CD4-positive, alpha-beta T cell treated with Interleukin-4 for 1 hour (primary cell): ENCODE measurements at regions not wholly inside any gene's neighbourhood (a gene's known extent, or its start where the extent isn't known, plus 50 kb on each side); places are given as distances from the start of the nearest gene placed in this dataset.

ENCODE experiments used
- DNase-seq, 2 donors: peaks; one replicate each; pipeline ENCODE4 v3.0.0-alpha.2; 2020 to 2022

GRCh38 chr10:117933036-117933435, 113.7 kb downstream of the RAB11FIP2 start:
- DNase-seq, result no peak

DNA sequence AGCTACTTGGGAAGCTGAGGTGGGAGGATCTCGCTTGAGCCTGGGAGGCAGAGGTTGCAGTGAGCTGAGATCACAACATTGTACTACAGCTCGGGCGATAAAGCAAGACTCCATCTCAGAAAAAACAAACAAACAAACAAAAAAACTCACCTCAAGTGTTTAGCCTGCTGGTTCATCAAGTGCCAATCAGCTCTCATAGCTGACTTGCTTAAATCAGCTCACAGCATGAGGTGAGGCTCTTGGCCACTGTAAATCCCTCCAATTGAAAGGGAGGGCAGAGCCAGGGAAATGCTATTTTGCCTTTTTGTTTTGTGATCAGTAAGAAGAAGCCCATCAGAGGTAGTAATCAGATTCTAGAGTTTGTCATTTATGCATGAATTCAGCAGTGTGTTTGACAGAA, 112.3 kb downstream of the RAB11FIP2 start:
- DNase-seq, result no peak

DNA sequence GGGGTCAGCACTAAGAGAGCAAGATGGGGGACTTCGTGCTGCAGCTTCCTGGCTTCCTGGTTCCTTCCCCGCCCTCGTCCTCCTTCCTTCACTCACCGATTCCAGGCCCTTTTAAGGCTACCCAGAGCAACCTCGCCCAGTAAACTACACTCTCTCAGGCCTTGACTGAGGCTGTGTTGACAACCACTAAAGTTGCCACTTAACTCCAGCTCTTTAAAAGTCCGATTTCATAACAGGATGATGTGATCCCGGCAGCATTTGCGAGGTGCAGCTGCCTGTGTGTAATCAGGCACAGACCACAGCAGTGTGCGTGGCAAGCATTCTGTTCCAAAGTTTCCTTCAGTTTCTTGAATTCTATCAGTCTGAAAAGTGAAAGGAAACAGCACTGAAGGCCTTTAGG, 110.6 kb downstream of the RAB11FIP2 start:
- DNase-seq, result no peak

DNA sequence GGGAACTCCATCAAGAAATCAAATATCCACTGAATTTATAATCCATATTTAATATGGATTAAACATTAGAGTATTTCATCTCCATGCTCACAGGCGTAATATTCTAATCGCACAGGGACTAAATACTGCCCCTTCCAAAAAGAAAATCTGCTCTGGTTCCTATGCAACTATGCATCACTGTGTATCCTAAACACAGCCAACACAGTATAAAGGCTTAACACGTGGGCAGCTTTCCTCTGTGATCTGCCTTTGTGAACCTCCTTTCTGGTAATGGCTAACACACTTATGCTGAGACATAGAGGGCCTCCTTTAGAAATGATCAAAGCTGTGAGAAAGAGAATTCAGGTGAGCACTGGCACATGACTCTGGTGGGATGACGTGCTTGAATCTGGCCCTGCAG, 110.2 kb downstream of the RAB11FIP2 start:
- no peak for DNase-seq

- DNase-seq, result no peak
Observed at GRCh38 chr10:117936976-117937375, 109.8 kb downstream of the RAB11FIP2 start.

- DNase-seq, result no peak
Observed at GRCh38 chr10:117938104-117938503, 108.6 kb downstream of the RAB11FIP2 start.

DNA sequence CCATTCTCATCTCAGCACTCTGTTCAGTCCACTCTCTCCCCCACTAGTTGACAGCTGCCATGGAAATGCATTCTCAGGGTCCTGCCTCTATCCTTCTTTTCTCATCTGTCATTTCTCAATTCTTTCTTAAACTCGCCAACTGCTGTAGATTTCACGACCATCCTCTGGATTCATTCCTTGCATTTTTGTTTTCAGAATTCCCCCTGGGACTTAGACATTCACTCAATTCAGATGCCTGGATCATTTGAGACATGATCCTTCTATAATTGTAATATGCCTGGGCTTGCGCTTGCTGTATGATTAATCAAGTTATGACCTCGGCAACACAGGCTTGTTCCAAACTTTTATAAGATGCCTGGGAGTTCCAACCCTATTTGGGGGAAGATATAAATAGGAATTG, 104.5 kb downstream of the RAB11FIP2 start:
- no peak for DNase-seq

DNA sequence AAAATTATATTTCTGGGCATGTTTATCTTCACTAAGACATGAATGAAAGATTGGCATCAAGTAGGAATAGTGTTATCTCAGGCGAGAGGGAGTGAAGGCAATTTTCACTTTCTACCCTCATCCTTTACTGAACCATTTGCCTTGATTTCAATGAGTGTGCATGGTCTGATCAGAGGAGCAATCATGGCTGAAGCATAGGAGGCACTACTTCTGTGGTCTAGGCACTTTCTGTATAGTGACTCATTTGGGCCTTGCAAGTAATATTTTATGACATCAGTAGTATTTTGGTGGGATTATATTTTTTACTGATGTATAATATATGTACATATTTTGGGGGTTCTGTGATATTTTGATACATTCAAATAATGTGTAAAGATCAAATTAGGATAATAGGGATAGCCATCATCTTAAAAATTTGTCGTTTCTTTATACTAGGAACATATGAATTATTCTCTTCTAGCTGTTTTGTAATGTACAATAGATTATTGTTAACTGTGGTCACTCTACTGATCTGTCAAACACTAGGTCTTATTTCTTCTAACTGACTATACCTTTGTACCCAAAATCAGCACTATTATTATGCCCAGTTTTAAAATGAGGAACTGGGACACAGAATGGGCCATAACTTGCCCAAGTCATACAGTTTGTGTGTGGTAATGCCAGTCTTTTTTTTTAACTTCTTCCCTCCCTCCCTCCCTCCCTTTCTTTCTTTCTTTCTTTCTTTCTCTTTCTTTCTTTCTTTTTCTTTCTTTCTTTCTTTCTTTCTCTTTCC, 101.9 kb downstream of the RAB11FIP2 start:
- no peak for DNase-seq

GRCh38 chr10:117945651-117946050, 101.1 kb downstream of the RAB11FIP2 start:
- no peak for DNase-seq

DNA sequence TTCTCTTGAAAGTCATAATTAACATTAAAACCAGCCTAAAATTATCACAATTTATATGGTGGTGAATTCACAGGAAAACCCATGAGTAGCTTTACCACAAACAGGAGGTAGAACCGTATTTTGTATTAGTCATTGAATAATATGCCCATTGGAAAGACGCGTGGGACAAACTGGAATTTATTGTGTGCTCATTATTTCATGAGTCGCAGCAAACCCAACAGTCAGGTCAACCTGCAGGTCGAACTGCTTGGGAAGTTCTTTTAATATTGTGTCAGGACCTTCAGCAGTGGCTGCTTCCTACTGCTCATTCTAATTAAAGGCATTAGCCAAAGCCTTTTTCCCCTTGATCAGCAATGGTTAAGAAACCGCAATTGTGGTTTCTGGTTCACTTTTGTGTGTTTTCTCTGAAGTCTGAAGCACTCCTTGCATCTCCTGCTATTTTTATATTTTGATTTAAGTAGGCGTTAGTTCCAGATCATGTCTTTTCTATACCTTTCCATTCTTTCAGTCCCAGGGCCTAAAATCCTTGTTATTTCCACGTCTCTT, 100.1 kb downstream of the RAB11FIP2 start:
- DNase-seq, result no peak

GRCh38 chr10:117948493-117948892, 98.2 kb downstream of the RAB11FIP2 start:
- no peak for DNase-seq

GRCh38 chr10:117950408-117950807, 96.3 kb downstream of the RAB11FIP2 start:
- DNase-seq, result no peak
